Stomach (tissue), 8 donors: ENCODE measurements at regions not wholly inside any gene's neighbourhood (a gene's known extent, or its start where the extent isn't known, plus 50 kb on each side); places are given as distances from the start of the nearest gene placed in this dataset.

Experiments used
- DNase-seq, 2 donors: peaks; one replicate each; pipeline versions ENCODE4 v3.0.0 to v3.0.0-alpha.2; 2013 to 2019
- H3K27ac ChIP-seq, 5 donors: fragments of 200-600 bp in 4 of 5; sonication (generic) in 4 of 5; one replicate each; pipeline ENCODE4 v1.5.1; 2013 to 2019; ENCODE audit warnings: mild to moderate bottlenecking in 1 of 5, moderate library complexity in 1 of 5
- H3K27me3 ChIP-seq, 3 donors: fragments of 200-600 bp; sonication (generic); one replicate each; pipeline ENCODE4 v1.5.1; 2017 to 2019; ENCODE audit warnings: mixed run types in 1 of 3
- H3K36me3 ChIP-seq, 4 donors: fragments of 200-600 bp; sonication (generic); 1 replicate in 3 of 4; 2 replicates in 1 of 4; pipeline ENCODE4 v1.5.1; 2016 to 2019
- H3K4me1 ChIP-seq, 4 donors: fragments of 200-600 bp; sonication (generic); one replicate each; pipeline ENCODE4 v1.5.1; 2016 to 2019
- H3K4me3 ChIP-seq, 4 donors: fragments of 200-600 bp; sonication (generic) in 3 of 4; one replicate each; pipeline ENCODE4 v1.5.1; 2016 to 2019; ENCODE audit warnings: mild to moderate bottlenecking in 1 of 4
- H3K9me3 ChIP-seq, 4 donors: fragments of 200-600 bp; sonication (generic); one replicate each; pipeline ENCODE4 v1.5.1; 2016 to 2019
- EP300 ChIP-seq: sonication (generic); formaldehyde crosslinking; IDR thresholded peaks from one replicate; pipeline ENCODE4 v1.6.1; 2017; ENCODE audit warnings: antibody characterized with exemption
- POLR2A ChIP-seq, 4 donors: fragments of 450-650 bp; IDR thresholded peaks; one replicate each; pipeline ENCODE4 v1.6.1; 2016; ENCODE audit warnings: antibody characterized with exemption in 4 of 4, control low read depth in 2 of 4, mild to moderate bottlenecking in 1 of 4, moderate library complexity in 1 of 4
- POLR2AphosphoS5 ChIP-seq, 3 donors: sonication (generic); formaldehyde crosslinking; IDR thresholded peaks; one replicate each; pipeline ENCODE4 v1.6.1; 2016; ENCODE audit warnings: antibody characterized with exemption in 3 of 3
- WGBS, 5 donors: extraction: QIAGEN DNeasy Blood & Tissue Kit in 3 of 5; methylation state at CpG; one replicate each; pipeline versions ENCODE4 v1.1.5 to v1.1.7; 2013 to 2018; 5-methylcytosine and 5-hydroxymethylcytosine counted together
- intact Hi-C: fragments of 100-400 bp; cut with DNase I; formaldehyde crosslinking; loops from one replicate; pipeline ENCODE4 v1.15.1; 2023; ENCODE audit warnings: low total_unique reads
- TF ChIP-seq, protein P1 (sequence below), 7 experiments: fragments of 450-650 bp in 4 of 7; fragments of 200-600 bp in 3 of 7; sonication (generic) in 3 of 7; IDR thresholded peaks; one replicate each; pipeline ENCODE4 v1.5.1; 2016 to 2019; ENCODE audit warnings: antibody characterized with exemption in 7 of 7, control low read depth in 2 of 7, mild to moderate bottlenecking in 1 of 7
- donor health status: healthy with polysubstance abuse.
- donor health status: Bipolar disorder and iron deficiency.
- donor health status: healthy.

DNA sequence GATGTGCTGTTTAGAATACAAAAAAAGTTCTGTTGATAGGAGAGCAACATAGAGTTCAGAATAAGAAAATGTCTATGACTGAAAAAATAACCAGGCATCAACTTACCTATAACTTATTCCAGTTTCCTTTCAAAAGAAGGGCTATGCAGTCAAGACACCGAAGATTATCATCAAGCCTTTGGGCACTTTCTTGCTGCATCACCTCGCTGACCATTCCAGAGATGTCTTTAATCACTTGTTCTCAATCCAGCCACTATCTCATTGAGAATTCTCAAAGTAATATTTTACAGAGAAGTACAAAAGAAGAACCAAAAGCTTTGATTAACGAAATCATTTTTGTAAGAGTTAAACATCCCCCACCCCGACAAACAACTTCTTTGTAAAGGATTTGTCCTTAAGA lies 198.3 kb upstream of the P2RY1 start:
- WGBS, 5 donors, result 59 to 72% (median 69%) methylated on average over 4 of the region's 4 CpGs
- Histone ChIP-seq H3K27ac (no peak overlapping the region), H3K36me3 (no peaks in the 10 kb centered on the region), H3K27me3 (no peaks in the 10 kb centered on the region), H3K4me1 (peaks cover 0 to 10% (median 0%) of the 10 kb centered on the region in 4 donors), H3K9me3 (no peaks in the 10 kb centered on the region), H3K4me3 (no peak overlapping the region)
- no peak for DNase-seq
- TF ChIP-seq POLR2A (IDR thresholded peaks at IDR 0.05) (no peak), EP300 (no peak), POLR2AphosphoS5 (IDR thresholded peaks at IDR 0.05) (no peak)
- TF ChIP-seq, protein P1, sequence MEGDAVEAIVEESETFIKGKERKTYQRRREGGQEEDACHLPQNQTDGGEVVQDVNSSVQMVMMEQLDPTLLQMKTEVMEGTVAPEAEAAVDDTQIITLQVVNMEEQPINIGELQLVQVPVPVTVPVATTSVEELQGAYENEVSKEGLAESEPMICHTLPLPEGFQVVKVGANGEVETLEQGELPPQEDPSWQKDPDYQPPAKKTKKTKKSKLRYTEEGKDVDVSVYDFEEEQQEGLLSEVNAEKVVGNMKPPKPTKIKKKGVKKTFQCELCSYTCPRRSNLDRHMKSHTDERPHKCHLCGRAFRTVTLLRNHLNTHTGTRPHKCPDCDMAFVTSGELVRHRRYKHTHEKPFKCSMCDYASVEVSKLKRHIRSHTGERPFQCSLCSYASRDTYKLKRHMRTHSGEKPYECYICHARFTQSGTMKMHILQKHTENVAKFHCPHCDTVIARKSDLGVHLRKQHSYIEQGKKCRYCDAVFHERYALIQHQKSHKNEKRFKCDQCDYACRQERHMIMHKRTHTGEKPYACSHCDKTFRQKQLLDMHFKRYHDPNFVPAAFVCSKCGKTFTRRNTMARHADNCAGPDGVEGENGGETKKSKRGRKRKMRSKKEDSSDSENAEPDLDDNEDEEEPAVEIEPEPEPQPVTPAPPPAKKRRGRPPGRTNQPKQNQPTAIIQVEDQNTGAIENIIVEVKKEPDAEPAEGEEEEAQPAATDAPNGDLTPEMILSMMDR (IDR thresholded peaks at IDR 0.05), result no peak
- intact Hi-C loops, result no loop called here

DNA sequence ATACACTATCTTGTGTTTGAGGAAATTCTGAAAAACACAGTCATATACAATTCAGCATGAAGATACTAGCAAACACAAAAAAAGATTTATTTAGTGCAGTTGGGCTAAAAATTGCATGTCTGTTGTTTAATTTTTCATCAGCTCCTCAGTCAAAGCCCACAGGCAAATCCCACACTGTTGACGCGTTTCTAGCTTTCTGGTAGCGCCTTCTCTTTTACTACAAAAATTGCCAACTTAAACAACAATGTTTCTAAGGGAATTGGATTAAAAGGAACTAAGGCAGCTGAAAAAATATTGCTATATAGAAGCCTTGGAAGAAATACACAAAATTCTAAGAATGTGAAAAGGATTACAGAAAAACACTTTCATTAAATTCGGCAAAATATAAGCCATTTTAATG lies 196.7 kb upstream of the P2RY1 start:
- no peak for DNase-seq
- Histone ChIP-seq H3K27ac (no peak overlapping the region), H3K4me1 (peaks cover 0 to 10% (median 0%) of the 10 kb centered on the region in 4 donors), H3K36me3 (no peaks in the 10 kb centered on the region), H3K4me3 (no peak overlapping the region), H3K27me3 (no peaks in the 10 kb centered on the region), H3K9me3 (no peaks in the 10 kb centered on the region)
- TF ChIP-seq POLR2A (IDR thresholded peaks at IDR 0.05), result no peak
- 91 to 96% (median 93%) methylated on average over 4 of the region's 4 CpGs for WGBS, 5 donors
- intact Hi-C loops, result no loop called here

DNA sequence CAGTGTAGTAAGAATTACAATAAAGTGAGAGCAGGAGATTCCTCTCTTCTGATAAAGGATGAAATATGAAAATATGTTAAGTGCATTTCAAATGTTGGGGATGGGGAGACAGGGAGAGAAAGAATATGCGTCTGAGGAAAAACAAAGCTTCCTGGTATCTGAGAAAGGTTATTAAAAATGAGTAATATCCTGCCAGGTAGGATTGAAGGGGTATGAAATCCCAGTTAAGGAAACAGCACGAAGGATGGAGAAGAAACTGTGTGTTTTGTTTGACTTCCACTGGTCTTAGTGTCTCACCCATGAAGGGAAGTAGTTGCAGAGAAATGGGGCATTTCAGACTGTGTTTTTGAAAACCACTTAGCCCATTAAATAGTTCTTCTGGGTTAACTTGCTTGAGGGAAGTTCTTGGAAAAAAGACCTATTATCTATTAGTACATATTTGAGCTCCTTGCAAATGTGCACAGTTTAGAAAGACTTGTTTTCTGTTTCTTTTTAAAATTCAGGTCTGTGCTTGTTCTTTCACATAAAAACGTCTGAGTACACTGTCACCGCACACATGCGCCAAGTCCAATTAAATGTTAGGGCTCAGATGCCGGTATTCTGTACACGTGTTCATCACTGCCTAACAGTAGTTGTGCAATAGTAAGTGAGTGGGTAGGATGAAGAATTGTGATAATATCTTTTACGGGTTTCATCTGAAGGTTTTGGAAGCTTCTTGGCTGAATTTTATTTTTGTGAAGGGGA lies 196.1 kb upstream of the P2RY1 start:
- Histone ChIP-seq H3K9me3 (no peaks in the 10 kb centered on the region), H3K27me3 (no peaks in the 10 kb centered on the region), H3K4me3 (no peak overlapping the region), H3K36me3 (no peaks in the 10 kb centered on the region), H3K4me1 (peaks cover 0 to 10% (median 0%) of the 10 kb centered on the region in 4 donors), H3K27ac (no peak overlapping the region)
- TF ChIP-seq POLR2AphosphoS5 (IDR thresholded peaks at IDR 0.05) (no peak), POLR2A (IDR thresholded peaks at IDR 0.05) (no peak), EP300 (no peak)
- TF ChIP-seq, protein P1 (IDR thresholded peaks at IDR 0.05), result no peak
- WGBS, 5 donors, result 61 to 73% (median 70%) methylated on average over 8 of the region's 8 CpGs
- intact Hi-C loops, result no loop called here
- peak in 1 of 2 donors; percentile 28 for DNase-seq

DNA sequence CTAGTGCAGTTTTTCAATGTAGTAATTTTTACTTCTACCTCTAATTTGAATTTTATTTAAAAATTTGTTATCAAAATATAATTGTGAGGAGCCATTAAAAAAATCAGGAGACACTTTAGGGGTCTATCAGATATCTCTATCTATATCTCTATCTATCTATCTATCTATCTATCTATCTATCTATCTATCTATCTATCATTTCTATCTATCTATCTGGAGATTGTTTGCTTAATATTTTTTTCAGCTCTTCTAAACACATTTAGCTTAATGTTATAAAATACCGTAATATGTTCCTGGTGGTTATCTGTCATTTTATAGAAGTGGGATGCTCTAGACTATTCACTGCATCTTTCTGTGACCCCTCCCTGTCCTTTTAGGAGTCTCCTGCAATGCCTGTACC lies 193.7 kb upstream of the P2RY1 start:
- no peaks in the 10 kb centered on the region for H3K9me3 ChIP-seq
- no peaks in the 10 kb centered on the region for H3K27me3 ChIP-seq
- no peak for DNase-seq
- no peaks in the 10 kb centered on the region for H3K4me1 ChIP-seq
- TF ChIP-seq, protein P1 (IDR thresholded peaks at IDR 0.05), result no peak
- TF ChIP-seq POLR2A (IDR thresholded peaks at IDR 0.05), result no peak
- no peak for TF ChIP-seq EP300
- TF ChIP-seq POLR2AphosphoS5 (IDR thresholded peaks at IDR 0.05), result no peak
- H3K36me3 ChIP-seq, result no peaks in the 10 kb centered on the region
- H3K4me3 ChIP-seq, result no peak overlapping the region
- no peak overlapping the region for H3K27ac ChIP-seq
- 95 to 100% (median 99%) methylated on average over 1 of the region's 1 CpG for WGBS, 5 donors
- intact Hi-C loops, result no loop called here

DNA sequence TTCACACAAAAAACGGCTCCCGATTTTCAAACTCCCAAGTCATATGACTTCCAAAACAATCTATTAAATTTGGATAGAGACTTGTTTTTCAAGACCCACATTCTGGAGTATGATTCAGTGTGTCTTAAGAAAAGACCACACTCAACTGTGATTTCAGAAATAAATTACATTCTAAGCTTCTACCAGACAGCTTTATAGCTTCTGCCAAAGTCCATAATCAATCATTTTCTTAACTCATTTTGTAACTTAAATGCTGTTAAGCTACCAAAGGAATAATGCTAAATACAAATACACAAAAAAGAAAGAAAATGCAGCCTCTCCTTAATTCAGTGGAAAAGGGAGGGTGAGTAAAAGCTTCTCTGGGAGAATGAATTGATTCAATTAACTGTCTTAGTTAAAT lies 192.3 kb upstream of the P2RY1 start:
- Histone ChIP-seq H3K36me3 (no peaks in the 10 kb centered on the region), H3K27me3 (no peaks in the 10 kb centered on the region), H3K27ac (no peak overlapping the region), H3K4me3 (no peak overlapping the region), H3K4me1 (no peaks in the 10 kb centered on the region), H3K9me3 (no peaks in the 10 kb centered on the region)
- DNase-seq, result peak in 1 of 2 donors; percentile 25
- TF ChIP-seq POLR2A (IDR thresholded peaks at IDR 0.05) (no peak), POLR2AphosphoS5 (IDR thresholded peaks at IDR 0.05) (no peak), EP300 (no peak)
- TF ChIP-seq, protein P1 (IDR thresholded peaks at IDR 0.05), result no peak
- WGBS, 5 donors, result 79 to 92% (median 89%) methylated on average over 2 of the region's 2 CpGs
- intact Hi-C loops, result no loop called here
